NCI-H82 (cell line): ENCODE measurements at regions not wholly inside any gene's neighbourhood (a gene's known extent, or its start where the extent isn't known, plus 50 kb on each side); places are given as distances from the start of the nearest gene placed in this dataset.

Experiments used
- DNase-seq: peaks from one replicate; lab custom pipeline; 2025; lab: John Stamatoyannopoulos, UW

DNA sequence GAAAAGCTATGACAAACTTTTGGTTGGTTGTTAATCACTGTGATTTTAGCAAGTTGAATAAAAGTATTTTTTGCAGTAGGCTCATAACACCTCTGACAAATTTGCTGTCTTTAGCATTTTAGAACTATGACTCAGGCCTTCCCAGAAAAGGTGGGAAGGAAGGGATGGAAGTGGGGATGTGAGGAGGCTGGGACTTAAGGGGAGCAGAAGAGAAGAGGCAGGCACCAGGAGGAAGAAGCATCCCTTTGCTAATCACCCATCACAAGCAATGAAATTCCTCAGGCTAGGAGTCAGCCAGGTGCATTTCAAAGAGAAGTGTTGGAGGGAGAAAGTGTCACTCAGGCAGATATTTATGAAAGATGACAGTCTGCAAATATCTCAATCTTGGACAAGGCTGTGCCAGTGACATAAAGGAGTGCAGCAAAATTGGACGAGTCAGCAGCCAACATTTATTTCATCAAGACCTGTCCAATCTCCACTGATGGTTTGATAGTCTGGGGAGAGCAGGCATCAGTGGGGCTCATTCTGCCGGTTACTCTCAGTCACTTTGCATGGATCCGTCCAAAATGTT is 337.3 kb upstream of the ARRDC4 start:
- DNase-seq = no peak

DNA sequence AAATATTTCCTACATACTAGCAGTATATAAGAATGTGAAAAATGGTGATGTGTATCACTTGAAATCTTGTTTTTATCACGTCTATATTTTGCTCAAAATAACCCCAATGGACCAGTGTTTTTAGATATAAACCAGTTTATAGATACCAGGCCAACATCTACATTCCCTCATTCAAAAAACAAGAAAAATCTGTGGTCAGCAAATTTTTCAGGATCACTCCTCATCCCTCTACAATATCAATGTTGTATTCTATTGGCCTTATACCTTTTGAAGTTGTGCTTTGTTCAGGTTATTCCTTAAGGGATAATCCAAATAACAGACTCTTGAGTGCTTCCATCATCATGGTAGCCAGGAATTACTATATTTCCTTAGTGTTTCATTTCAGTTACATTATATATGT is 332.9 kb upstream of the ARRDC4 start:
- DNase-seq = no peak

DNA sequence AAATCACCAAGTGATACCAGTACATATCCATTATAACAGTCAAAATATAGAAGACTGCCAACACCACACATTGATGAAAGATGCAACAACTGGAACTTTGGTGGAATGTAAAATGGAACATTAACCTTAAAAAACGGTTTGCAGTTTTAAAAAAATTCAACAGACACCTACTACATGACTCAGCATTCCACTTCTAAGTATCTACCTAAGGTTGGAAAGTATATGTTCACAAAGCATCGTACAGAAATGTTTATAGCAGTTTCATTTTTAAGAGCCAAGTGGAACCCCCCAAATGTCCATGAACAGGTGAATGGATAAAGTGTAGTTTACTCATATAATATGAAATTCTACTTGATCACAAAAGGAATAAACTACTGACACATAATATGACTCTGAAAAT is 314.7 kb upstream of the ARRDC4 start:
- no peak for DNase-seq

DNA sequence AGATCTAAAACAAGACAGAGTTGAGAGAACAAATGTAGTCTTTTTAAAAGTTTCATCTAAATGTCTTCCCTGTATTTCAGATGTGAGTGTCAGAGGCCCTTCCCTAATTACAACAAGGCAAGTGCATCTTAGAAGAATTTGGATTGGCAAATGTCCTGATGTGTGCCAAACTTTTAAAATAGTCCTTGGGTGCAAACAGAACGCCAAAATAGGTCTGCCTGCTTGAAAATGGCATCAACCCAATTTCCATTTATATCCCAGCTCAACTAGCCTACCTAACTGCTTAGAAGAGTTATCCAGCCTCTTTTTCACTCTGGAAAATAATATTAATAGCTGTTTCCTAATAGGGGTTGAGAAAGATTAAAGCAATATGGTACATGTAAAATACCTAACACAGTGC is 311.8 kb upstream of the ARRDC4 start:
- DNase-seq = no peak

DNA sequence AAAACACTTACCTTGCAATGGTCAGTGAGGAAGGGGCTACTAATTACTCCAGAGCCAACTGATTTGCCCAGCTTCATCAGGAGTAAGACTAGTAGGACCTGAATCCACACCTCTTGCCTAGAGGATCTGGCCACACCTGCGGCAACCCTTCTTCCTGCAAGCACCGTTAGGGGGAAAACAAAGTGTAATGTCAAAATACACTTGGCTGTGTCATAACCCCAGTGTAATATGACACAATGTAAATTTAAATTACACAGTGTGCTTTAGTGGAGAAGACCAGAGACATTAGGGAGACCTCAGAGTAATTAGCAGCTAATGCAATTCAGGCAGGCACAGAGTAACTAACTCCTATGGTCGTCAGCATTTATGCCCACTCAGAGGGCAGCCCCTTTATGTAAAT is 308.5 kb upstream of the ARRDC4 start:
- DNase-seq = no peak

DNA sequence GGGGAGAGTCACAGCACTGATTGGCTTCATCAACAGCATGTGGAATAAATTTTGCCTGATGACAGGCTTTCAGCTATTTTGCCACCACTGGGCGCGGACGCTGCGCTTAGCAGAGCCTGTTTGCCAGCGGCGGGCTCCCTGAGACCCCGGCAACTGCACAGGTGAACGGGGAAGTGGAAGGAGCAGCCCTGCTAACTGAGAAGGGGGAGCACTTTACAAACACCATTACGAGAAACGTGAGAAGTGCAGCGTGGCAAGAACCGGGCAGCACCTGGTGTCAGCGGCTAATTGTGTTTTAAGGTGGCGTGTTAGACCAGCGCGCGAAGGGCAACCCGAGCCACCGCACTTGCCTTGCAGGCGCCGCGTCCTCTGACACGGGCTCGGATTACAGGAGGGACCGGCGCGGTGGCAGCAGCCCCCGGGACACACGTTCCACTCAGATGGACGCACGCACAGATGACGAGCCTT is 307.8 kb upstream of the ARRDC4 start:
- peak; percentile 69 for DNase-seq

DNA sequence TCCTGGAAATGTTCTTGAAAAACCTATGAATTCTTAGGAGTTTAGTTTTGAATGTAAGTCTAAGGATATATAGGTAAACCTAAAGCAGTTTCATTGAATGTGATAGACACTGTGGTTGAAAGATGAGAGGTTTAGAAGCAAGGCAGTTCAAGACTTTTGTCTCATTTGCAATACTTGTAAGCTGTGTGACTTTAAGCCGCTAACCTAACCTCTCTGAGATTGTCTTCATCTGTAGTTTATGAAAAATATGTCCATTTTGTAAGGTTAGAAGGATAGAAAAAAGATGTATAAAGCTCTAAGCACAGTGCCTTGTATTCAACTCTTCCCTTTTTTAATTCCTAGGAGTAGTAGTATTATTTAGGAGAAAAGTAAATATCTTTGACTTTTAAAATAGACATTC is 306.6 kb upstream of the ARRDC4 start:
- DNase-seq = no peak

DNA sequence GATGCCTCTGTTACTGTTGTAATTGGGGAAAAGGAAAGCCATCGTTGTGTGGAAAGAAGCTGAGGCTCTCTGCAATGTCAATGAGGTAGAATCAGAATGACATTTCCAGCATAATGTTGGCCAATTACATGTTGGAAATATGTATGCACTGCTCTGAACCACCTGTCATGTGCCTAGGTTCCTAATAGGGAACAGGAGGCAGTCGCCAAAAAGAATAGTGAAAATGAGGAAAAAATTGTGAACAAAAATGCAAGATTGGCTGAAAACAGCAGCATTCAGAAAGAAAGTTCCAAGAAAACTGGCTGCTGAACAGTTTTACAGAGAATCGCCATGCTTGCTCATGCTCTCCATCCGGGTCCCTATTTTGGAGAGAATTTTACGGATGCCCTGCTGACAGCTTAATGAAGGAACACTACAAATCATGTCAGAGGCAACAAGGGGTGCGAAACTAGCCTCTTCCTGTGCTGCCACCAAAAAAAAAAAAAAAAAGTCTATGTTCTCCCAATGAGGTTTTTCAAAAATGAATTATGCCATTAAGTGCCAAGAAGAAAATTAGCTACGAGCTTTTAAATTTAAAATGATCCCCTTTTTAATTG is 305.9 kb upstream of the ARRDC4 start:
- peak; percentile 47 for DNase-seq

DNA sequence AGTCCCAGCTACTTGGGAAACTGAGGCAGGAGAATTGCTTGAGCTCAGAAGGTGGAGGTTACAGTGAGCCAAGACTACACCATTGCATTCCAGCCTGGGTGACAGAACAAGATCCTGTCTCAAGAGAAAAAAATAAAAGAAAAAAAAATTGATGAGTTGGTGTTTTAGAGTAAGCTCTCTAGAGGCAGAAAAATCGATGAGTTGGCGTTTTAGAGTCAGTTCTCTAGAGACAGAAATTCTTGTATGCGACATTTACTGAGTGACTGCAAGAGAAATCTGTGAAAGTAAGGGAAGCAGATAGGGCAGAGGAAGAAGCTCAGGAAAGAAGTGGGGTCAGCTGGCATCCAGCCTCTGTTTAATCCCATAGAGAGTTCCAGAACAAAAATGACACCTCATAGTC is 298.7 kb upstream of the ARRDC4 start:
- no peak for DNase-seq

DNA sequence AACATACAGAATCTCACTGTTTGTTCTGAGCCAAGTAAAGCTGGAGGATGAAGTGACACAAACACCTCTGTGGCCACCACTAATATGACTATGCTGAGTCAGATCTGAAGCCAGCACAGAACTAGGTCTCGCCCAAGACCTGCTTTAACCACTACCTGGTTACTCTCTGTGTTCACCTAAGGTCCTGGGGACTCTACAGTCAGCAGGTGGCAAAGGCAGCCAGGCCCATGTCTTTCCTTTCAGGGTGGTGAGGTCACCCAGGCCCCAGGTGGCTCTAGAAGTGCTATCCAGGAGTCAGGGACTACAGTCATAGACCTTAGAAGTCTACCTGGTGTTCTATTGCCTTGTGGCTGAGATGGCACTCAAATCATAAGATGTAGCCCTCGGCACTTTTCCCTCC is 287.9 kb upstream of the ARRDC4 start:
- DNase-seq = no peak

DNA sequence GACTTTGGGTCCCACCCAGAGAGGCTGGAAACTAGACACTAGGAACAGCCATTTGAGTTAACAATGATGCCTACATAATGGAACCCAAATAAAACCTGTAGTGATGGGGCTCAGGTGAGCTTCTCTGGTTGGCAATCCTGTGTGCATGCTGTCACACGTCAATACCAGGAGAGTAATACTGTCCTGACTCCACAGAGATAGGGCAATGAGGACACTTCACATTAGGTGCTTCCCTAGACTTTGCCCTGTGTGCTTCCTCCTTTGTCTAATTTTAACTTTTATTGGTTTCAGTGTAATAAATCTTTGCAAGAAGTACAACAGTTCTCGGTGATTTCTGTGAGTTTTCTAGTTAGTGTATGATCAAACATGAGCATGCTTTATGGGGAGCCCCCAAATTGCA is 281.8 kb upstream of the ARRDC4 start:
- DNase-seq = no peak

DNA sequence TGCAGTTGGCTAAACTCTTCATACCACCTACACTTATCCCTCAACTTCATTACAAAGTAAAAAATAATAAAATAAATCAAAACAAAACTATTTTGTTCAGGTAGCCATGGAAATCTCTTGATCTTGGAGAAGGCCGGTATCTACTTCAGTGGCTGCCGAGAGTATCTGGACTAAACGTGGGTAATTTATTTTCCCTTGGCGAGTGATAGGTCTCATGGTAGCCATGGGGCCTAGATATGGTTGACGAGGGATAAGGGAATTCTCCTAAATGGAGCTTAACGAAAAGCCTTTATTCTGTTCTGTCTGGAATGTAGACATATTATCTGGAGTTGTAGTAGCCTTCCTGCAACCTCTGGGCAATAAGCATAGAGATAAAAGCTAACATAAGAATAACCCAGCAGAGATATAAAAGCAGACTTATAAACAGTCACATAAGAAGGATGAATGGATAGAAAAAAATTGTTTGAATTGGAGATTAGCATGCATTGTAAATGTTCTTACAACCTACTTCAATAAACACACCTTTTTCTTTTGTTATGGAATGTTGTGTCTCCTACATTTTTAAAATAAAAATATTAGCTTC is 281.3 kb upstream of the ARRDC4 start:
- no peak for DNase-seq

DNA sequence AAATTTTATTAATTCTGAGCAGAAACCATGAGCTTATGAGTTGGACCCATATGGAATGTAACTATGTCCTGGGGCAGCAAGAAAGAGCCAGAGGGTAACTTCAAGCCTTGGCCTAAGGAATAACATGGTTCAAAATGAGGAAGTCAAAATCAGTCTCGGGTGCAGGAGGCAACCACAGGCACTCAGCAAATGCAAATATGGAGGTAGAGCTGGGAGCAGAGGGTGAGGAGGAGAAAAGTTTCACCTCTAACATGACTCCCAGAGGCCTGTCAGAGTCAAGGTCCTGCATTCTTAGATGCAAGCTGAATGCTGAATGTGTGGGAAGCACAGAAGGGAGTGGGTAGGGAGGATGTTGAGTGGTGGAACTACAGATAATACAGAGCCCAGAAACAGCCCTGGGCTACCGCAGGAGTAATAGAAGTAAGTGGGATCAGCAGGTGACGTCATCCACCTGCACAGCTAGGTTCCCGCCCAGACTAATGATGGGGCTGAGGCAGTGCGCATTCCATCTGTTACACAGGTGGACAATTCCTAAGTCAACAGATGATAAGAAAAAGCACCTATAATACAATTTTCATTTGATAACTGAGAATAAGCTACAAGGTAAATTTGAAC is 279.8 kb upstream of the ARRDC4 start:
- no peak for DNase-seq

DNA sequence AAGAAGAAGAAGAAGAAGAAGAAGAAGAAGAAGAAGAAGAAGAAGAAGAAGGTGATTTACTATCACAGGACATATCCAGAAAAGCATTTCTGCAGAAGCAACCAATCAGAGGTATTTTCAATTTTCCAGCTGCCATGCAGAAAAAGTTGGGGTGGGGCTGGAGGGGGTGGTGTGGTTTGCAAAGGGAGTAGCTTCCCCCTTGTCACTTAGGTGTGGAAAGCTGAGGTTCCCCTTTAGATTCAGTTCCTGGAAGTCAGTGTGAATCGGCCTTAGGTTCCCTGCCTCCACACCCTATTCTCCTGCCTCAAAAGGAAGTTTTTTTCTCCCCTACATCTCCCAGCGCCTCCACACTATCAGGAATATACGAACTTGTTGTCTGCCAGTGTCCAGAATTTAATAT is 276.7 kb upstream of the ARRDC4 start:
- no peak for DNase-seq

DNA sequence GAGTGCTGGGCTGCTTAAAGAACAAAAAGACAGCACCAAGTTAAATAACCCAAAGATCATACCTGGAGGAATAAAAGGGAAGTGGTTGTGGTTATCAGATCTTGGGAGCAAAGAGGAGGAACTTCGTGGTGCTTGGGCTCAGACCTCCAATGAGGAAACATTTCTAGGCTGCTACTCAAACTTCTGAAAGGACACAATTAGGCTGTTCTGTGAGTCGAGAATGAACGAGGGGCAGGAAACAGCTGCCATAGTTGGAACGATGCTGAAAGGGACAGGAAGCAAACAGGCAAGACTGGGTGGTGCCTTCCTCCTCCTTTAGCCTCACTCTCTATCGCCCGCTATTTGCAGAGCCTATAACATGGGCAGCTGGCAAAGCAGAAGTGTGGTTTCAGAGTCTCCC is 276.3 kb upstream of the ARRDC4 start:
- peak; percentile 16 for DNase-seq

DNA sequence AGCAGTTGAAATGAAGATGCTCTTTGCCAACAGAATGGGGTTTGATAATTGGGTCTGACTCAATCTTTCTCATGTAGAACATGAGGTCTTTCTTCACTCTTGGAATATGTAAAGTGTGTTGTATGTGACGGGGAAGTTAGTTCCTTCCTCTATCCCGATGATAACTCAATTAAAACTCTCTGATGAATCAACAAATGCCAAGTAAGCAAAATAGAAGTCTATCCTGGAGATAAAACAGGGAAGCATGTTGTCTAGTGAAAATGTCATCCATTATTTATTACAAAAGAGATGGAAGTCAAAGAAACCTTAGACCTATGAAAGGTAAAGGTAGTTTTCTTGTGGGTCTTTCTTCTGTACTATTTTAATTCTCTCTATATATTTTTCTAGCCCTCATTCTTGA is 274.2 kb upstream of the ARRDC4 start:
- DNase-seq = no peak

DNA sequence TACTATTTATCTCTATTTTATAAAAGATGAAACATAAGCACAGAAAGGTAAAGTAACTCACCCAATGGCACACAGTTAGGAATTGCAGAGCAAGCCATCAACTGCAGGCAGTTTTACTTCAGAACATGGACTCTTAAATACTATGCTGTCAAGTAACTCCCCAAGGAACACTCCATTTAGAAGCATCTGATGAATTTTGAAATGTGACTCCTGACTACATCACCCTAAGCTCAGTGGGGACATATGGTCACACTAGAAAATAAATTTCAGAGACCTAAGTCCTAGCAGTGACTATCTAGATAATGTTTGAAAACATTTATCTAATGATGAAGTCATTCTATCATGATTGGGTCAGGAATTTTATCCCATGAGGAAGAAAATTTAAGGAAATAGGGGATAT is 272.8 kb upstream of the ARRDC4 start:
- peak; percentile 18 for DNase-seq

DNA sequence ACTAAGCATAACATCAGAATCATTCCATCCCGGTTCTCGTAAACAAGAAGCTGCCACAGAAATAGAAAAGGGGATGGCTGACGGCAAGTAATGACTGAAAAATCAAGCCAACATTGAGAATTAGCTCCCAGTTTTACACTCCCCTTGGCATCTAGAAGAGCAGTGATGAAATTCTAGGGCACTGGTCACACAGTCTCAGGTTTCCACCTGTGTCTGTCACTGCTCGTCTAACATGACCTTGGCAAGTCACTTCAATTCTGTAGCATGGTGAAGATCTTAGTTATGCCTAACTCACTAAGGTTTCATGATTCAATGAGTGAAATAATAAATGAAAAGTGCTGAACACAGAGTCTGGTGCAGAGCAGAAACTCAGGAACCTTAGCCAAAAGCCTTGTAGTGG is 272.3 kb upstream of the ARRDC4 start:
- no peak for DNase-seq

DNA sequence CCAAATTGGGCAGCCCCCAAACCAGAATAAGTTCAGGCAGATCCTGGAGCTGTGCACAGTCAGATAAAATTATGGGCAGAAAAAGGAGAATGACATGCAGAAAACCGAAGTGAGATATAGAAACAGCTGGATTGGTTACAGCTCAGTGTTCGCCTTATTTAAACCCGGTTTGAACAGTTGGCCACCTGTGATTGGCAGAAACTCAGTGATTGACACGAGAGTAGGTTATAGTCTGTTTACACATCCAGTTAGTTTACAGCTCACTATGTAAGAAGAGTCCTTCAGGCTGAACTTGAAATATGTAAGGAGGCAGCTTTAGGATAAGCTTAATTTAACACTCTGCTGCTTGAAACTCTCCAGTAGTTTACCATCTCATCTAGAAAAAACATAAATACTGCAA is 271.6 kb upstream of the ARRDC4 start:
- DNase-seq = no peak

DNA sequence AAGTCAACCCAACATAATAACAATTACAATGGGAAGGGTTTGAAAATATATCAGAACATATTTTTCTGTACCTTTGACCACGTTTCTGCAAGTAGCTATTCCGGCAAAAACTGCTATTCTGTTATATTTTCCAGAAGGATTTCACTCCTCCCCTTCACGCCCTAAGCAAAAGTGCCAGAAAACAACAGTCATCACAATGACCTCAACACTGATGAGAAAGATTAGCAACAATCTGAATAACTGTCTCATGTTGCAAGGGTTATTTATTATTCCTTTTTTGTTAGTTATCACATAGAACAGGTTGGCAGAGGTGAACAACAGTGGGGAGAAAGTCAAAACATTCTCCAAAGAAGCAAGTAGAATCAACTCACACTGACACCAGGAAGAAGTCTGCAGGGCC is 269.4 kb upstream of the ARRDC4 start:
- DNase-seq = no peak

DNA sequence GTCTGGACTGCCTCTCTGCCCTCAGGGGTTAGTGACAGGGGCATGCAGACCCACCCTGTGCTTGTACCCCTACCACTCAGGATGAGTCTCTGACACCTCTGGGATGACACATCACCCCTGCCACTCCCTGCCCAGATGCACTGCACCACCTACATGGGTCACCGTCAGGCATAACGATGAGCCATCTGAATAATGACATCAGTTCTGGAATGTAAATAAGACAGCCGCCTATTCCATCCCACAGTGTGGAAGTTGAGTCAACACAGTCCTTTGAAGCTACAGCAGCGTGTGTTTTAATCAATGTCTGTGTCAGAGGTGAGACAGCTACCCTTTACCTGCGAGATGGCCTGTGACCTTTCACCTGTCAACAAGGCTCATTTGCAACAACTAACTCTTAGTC is 268.7 kb upstream of the ARRDC4 start:
- DNase-seq = no peak

DNA sequence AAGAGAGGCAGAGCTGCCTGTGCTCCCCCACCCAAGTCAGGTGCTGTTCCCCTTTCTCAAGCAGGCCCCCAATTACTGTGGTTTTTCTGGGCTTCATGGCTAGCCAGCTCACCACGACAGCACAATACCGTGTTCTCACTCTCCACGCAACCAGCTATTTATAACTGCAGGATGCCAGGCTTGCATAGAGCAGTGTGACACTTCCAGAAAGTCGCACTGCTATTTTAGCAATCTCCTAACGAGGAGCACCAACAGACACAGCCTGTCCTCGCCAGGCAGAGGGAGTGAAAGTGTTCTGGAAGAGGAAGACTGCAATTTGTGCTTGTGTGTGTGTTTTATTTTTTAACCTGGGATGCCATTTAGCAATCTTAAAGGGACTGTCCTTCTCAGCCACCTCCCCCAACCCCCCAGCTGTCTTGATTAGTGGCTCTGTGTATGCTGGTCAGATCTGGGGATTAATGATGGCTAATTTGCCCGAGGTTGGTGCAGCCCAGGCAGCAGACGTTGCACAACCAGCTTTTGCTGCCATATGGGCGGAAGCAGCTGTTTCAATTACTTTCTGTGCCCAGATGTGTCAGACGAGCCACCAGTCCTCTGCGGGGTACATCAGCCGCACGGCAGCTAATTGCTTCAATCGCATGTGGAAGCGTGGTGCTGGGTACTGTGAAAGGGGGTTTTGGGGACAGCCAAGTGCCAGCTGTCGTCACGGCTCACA is 268.0 kb upstream of the ARRDC4 start:
- DNase-seq = peak; percentile 87

DNA sequence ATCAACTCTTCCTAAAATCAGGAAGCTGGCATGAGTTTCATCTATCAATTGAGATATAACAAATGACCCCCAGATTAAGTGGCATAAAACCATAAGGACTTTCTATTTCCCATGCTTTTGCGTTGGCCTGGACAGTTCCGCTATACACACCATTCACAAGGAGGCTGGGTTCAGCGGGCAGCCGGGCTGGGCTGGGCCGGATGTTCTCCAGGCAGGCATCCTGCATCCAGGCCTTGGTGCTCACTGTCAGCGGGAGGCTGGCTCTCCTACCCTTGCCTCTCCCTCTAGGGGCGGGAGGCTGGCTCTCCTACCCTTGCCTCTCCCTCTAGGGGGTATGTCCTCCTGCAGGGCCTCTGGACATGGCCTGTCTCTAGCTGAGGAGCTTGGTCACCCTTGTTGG is 266.0 kb upstream of the ARRDC4 start:
- DNase-seq = no peak
